H1 (cell line): ENCODE measurements at regions not wholly inside any gene's neighbourhood (a gene's known extent, or its start where the extent isn't known, plus 50 kb on each side); places are given as distances from the start of the nearest gene placed in this dataset.

Experiments used
- ASH2L ChIP-seq: fragments of 200-600, 300-600 bp; sonication (generic); IDR thresholded peaks from one replicate; pipeline ENCODE4 v1.7.1; 2017; ENCODE audit warnings: low read length
- HDAC2 ChIP-seq, 2 experiments: fragments of 300-600 bp in 1 of 2; sonication (generic) in 1 of 2; IDR thresholded peaks; 2 replicates each; pipeline ENCODE4 v1.6.1; 2011 to 2012; ENCODE audit warnings: low read depth in 2 of 2, low read length in 2 of 2, mild to moderate bottlenecking in 2 of 2, moderate library complexity in 2 of 2, borderline replicate concordance in 1 of 2, inconsistent platforms in 1 of 2
- JUN ChIP-seq: IDR thresholded peaks from 2 replicates; pipeline ENCODE4 v1.6.1; 2011; ENCODE audit warnings: low read depth, mild to moderate bottlenecking, improper control_type of control experiment, low read length
- NANOG ChIP-seq: IDR thresholded peaks from 2 replicates; pipeline ENCODE4 v1.6.1; 2011; ENCODE audit warnings: low read length, low read depth, mild to moderate bottlenecking, inconsistent platforms; ENCODE audit not compliant: insufficient read depth, poor library complexity, severe bottlenecking
- SIN3A ChIP-seq, 2 experiments: IDR thresholded peaks in 1 of 2; conservative IDR thresholded peaks in 1 of 2; 2 replicates each; pipeline ENCODE4 v1.6.1; 2011 to 2012; ENCODE audit warnings: low read length in 2 of 2, improper control_type of control experiment in 1 of 2, low read depth in 1 of 2, mild to moderate bottlenecking in 1 of 2
- SIX5 ChIP-seq: IDR thresholded peaks from 2 replicates; pipeline ENCODE4 v1.6.1; 2011; ENCODE audit warnings: mild to moderate bottlenecking, low read depth, low read length
- SP2 ChIP-seq: IDR thresholded peaks from 2 replicates; pipeline ENCODE4 v1.6.1; 2012; ENCODE audit warnings: mild to moderate bottlenecking, low read length, inconsistent platforms
- SP4 ChIP-seq: IDR thresholded peaks from 2 replicates; pipeline ENCODE4 v1.6.1; 2012; ENCODE audit warnings: low read length, inconsistent platforms
- TBP ChIP-seq: IDR thresholded peaks from 2 replicates; pipeline ENCODE4 v1.6.1; 2011; ENCODE audit warnings: low read depth, low read length, improper control_type of control experiment

DNA sequence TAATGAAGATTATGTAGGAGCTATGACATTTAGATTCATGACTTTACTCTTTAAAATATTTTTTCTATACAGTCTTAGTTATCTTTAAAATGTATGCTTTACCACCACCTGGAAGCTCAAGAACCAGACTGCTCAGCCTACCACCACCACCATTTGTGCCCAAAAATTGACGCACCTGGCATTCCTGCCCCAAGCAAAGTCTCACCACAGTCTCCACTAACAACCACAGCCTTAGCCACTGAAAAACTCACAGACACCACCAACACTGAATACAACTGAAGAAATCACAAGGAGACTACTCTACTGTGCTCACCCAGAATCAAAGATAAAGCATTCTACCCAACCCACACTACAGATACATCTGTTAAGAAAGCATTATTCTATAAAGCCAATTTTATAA lies 201.9 kb upstream of the PDE10A start (continued):
- TF ChIP-seq SP4, result no peak
- TF ChIP-seq SIN3A (conservative IDR thresholded peaks at IDR 0.05 in 1 of 2, IDR thresholded peaks at IDR 0.05 in 1 of 2; ENCODE audit: low read depth in 1 of 2, low read length in 2 of 2), result no peak
- no peak for TF ChIP-seq ASH2L
- no peak for TF ChIP-seq SP2
- TF ChIP-seq NANOG, result no peak
- TF ChIP-seq TBP, result no peak
- TF ChIP-seq JUN, result no peak
- no peak for TF ChIP-seq HDAC2 (IDR thresholded peaks at IDR 0.05; ENCODE audit: borderline replicate concordance in 1 of 2, low read depth in 2 of 2, low read length in 2 of 2)
- TF ChIP-seq SIX5, result no peak
- TF ChIP-seq, all 59 proteins: peak for 0
